GM23338 (cell line): ENCODE measurements at regions not wholly inside any gene's neighbourhood (a gene's known extent, or its start where the extent isn't known, plus 50 kb on each side); places are given as distances from the start of the nearest gene placed in this dataset.

ENCODE experiments used
- EZH2 ChIP-seq: fragments of 200-600 bp; sonication (generic); IDR thresholded peaks from one replicate; pipeline ENCODE4 v1.8.0; 2017; ENCODE audit warnings: antibody characterized with exemption, mild to moderate bottlenecking, low read depth; ENCODE audit not compliant: unreplicated experiment
- NANOG ChIP-seq: IDR thresholded peaks from 2 replicates; pipeline ENCODE4 v1.6.1; 2016; ENCODE audit warnings: antibody characterized with exemption, borderline replicate concordance
- TF ChIP-seq, protein P1 (sequence below), 2 experiments: fragments of 200-600 bp in 1 of 2; sonication (generic) in 1 of 2; conservative IDR thresholded peaks; 2 replicates each; pipeline versions ENCODE4 v1.5.1 to v1.6.1; 2016 to 2017; ENCODE audit warnings: antibody characterized with exemption in 2 of 2, low read depth in 2 of 2, mild to moderate bottlenecking in 2 of 2, moderate library complexity in 1 of 2
- TF ChIP-seq, protein P2 (sequence below): IDR thresholded peaks from one replicate; pipeline ENCODE4 v1.6.1; 2018; ENCODE audit warnings: antibody characterized with exemption; ENCODE audit not compliant: unreplicated experiment

DNA sequence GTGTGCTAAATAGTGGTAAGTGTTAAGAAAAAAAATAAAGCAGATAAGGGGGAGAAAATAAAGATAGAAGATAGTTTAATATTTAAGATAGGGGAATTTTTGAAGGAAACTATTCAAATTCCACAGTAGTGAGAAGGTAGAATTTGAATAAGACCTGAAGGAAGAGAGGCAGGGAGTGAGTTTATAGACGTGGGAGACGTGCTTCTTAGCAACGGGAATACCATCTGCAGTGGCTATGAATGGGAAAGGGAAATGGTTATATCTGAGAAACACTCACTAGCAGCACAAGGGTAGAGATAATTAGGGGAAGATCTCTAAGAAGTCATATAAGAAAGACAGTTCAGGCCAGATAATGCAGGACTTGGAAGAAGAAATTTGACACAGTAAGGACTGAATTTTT is 854.5 kb upstream of the EPHA5 start:
- TF ChIP-seq EZH2 = no peak
- TF ChIP-seq, protein P1, sequence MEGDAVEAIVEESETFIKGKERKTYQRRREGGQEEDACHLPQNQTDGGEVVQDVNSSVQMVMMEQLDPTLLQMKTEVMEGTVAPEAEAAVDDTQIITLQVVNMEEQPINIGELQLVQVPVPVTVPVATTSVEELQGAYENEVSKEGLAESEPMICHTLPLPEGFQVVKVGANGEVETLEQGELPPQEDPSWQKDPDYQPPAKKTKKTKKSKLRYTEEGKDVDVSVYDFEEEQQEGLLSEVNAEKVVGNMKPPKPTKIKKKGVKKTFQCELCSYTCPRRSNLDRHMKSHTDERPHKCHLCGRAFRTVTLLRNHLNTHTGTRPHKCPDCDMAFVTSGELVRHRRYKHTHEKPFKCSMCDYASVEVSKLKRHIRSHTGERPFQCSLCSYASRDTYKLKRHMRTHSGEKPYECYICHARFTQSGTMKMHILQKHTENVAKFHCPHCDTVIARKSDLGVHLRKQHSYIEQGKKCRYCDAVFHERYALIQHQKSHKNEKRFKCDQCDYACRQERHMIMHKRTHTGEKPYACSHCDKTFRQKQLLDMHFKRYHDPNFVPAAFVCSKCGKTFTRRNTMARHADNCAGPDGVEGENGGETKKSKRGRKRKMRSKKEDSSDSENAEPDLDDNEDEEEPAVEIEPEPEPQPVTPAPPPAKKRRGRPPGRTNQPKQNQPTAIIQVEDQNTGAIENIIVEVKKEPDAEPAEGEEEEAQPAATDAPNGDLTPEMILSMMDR (conservative IDR thresholded peaks at IDR 0.05; ENCODE audit: low read depth in 2 of 2) = no peak
- TF ChIP-seq, protein P2, sequence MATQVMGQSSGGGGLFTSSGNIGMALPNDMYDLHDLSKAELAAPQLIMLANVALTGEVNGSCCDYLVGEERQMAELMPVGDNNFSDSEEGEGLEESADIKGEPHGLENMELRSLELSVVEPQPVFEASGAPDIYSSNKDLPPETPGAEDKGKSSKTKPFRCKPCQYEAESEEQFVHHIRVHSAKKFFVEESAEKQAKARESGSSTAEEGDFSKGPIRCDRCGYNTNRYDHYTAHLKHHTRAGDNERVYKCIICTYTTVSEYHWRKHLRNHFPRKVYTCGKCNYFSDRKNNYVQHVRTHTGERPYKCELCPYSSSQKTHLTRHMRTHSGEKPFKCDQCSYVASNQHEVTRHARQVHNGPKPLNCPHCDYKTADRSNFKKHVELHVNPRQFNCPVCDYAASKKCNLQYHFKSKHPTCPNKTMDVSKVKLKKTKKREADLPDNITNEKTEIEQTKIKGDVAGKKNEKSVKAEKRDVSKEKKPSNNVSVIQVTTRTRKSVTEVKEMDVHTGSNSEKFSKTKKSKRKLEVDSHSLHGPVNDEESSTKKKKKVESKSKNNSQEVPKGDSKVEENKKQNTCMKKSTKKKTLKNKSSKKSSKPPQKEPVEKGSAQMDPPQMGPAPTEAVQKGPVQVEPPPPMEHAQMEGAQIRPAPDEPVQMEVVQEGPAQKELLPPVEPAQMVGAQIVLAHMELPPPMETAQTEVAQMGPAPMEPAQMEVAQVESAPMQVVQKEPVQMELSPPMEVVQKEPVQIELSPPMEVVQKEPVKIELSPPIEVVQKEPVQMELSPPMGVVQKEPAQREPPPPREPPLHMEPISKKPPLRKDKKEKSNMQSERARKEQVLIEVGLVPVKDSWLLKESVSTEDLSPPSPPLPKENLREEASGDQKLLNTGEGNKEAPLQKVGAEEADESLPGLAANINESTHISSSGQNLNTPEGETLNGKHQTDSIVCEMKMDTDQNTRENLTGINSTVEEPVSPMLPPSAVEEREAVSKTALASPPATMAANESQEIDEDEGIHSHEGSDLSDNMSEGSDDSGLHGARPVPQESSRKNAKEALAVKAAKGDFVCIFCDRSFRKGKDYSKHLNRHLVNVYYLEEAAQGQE = no peak
- no peak for TF ChIP-seq NANOG
